ENCODE measurements at regions not wholly inside any gene's neighbourhood (a gene's known extent, or its start where the extent isn't known, plus 50 kb on each side); places are given as distances from the start of the nearest gene placed in this dataset.

GRCh38 chr15:62807539-62808130 lies 234.9 kb upstream of the TPM1 start:
- DNase-seq = no peak
- no peak overlapping the region for H3K4me3 ChIP-seq (ENCODE audit: low read length)
- H3K9me3 ChIP-seq (ENCODE audit: control insufficient read depth, low read depth, low read length) = no peaks in the 10 kb centered on the region
- H3K4me1 ChIP-seq (ENCODE audit: control insufficient read depth, insufficient read depth, low read length) = peaks cover 13% of the 10 kb centered on the region
- peaks cover 48% of the 10 kb centered on the region for H3K36me3 ChIP-seq (ENCODE audit: control insufficient read depth, insufficient read depth, low read length)
- H3K27me3 ChIP-seq (ENCODE audit: control insufficient read depth, insufficient read depth, low read length) = no peaks in the 10 kb centered on the region
- H3K27ac ChIP-seq (ENCODE audit: low read length) = no peak overlapping the region
- no CpG with 5 or more reads among the region's 11 CpGs for WGBS (ENCODE audit: insufficient coverage, low lambda C conversion rate)

- Histone ChIP-seq H3K4me3 (ENCODE audit: low read length) (no peak overlapping the region), H3K4me1 (ENCODE audit: control insufficient read depth, insufficient read depth, low read length) (peaks cover 17% of the 10 kb centered on the region), H3K36me3 (ENCODE audit: control insufficient read depth, insufficient read depth, low read length) (peaks cover 51% of the 10 kb centered on the region), H3K27me3 (ENCODE audit: control insufficient read depth, insufficient read depth, low read length) (no peaks in the 10 kb centered on the region), H3K9me3 (ENCODE audit: control insufficient read depth, low read depth, low read length) (no peaks in the 10 kb centered on the region), H3K27ac (ENCODE audit: low read length) (no peak overlapping the region)
- WGBS (ENCODE audit: insufficient coverage, low lambda C conversion rate) = no CpG with 5 or more reads among the region's 8 CpGs
- DNase-seq = no peak
Measured at GRCh38 chr15:62809115-62809967, 233.2 kb upstream of the TPM1 start.

GRCh38 chr15:62809968-62810260 lies 232.6 kb upstream of the TPM1 start:
- H3K27ac ChIP-seq (ENCODE audit: low read length) = no peak overlapping the region
- no peaks in the 10 kb centered on the region for H3K27me3 ChIP-seq (ENCODE audit: control insufficient read depth, insufficient read depth, low read length)
- WGBS (ENCODE audit: insufficient coverage, low lambda C conversion rate) = 100% methylated on average over 1 of the region's 8 CpGs
- H3K4me3 ChIP-seq (ENCODE audit: low read length) = no peak overlapping the region
- H3K36me3 ChIP-seq (ENCODE audit: control insufficient read depth, insufficient read depth, low read length) = peaks cover 46% of the 10 kb centered on the region
- peaks cover 21% of the 10 kb centered on the region for H3K4me1 ChIP-seq (ENCODE audit: control insufficient read depth, insufficient read depth, low read length)
- no peaks in the 10 kb centered on the region for H3K9me3 ChIP-seq (ENCODE audit: control insufficient read depth, low read depth, low read length)
- DNase-seq = no peak

DNA sequence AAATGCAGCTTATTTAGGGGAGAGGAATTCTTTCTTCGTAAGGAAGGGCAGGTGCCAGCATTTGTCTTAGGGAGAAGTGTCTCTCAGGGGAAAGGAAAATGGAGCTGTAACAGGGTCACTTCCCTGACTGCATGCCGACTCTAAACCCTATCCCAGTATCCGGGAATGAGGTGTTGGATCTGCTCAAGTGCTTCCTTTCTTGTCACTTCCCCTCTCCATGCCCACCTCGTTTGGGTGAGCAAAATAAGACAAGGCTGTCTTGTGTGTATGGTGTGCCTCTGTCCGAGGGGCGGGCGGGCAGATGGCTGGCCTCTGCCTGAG lies 230.1 kb upstream of the TPM1 start:
- no CpG with 5 or more reads among the region's 7 CpGs for WGBS (ENCODE audit: insufficient coverage, low lambda C conversion rate)
- Histone ChIP-seq H3K27me3 (ENCODE audit: control insufficient read depth, insufficient read depth, low read length) (no peaks in the 10 kb centered on the region), H3K4me3 (ENCODE audit: low read length) (no peak overlapping the region), H3K4me1 (ENCODE audit: control insufficient read depth, insufficient read depth, low read length) (peaks cover 33% of the 10 kb centered on the region), H3K36me3 (ENCODE audit: control insufficient read depth, insufficient read depth, low read length) (peaks cover 26% of the 10 kb centered on the region), H3K27ac (ENCODE audit: low read length) (peak overlapping the region; percentile 74), H3K9me3 (ENCODE audit: control insufficient read depth, low read depth, low read length) (no peaks in the 10 kb centered on the region)
- no peak for DNase-seq

DNA sequence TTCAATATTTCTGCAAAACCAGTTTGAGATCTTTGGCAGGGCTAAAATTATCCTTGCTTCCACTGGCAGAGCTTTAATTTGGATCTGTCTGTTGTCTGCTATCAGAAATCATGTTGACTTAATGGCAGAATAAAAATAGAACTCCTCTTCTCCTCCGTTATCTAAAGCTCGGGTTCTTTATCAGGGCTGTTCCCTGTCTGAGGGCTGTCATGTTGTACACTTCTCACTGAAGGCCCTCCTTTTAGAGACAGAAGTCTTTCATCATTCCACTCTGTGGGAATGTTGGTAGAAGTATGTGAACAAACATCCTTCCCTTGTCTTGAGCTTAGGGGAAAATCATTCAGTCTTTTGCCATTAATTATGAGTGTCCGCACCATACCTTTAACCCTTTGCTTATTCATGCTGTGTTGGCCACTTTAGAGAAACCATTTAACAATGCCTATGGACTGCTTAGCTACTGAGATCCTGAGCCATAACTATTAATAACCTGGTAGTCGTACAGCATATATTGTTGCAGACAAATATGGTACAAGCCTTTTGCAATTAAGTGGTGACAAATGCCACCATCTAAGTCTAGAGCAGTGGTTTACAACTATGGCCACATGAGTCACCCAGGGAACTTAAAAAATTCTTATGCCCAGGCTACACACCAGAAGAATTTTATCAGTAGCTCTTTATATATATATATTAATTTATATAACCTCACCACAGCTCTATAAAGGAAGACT lies 226.0 kb upstream of the TPM1 start:
- H3K4me3 ChIP-seq (ENCODE audit: low read length) = no peak overlapping the region
- peak overlapping the region; percentile 23 for H3K27ac ChIP-seq (ENCODE audit: low read length)
- H3K27me3 ChIP-seq (ENCODE audit: control insufficient read depth, insufficient read depth, low read length) = no peaks in the 10 kb centered on the region
- H3K36me3 ChIP-seq (ENCODE audit: control insufficient read depth, insufficient read depth, low read length) = peaks cover 25% of the 10 kb centered on the region
- WGBS (ENCODE audit: insufficient coverage, low lambda C conversion rate) = 17% methylated on average over 2 of the region's 4 CpGs
- DNase-seq = peak in 1 of 2 donors; percentile 26
- no peaks in the 10 kb centered on the region for H3K9me3 ChIP-seq (ENCODE audit: control insufficient read depth, low read depth, low read length)
- peaks cover 50% of the 10 kb centered on the region for H3K4me1 ChIP-seq (ENCODE audit: control insufficient read depth, insufficient read depth, low read length)

- H3K4me3 ChIP-seq (ENCODE audit: low read length) = no peak overlapping the region
- WGBS (ENCODE audit: insufficient coverage, low lambda C conversion rate) = no CpG with 5 or more reads among the region's 1 CpG
- H3K4me1 ChIP-seq (ENCODE audit: control insufficient read depth, insufficient read depth, low read length) = peaks cover 50% of the 10 kb centered on the region
- DNase-seq = no peak
- H3K27ac ChIP-seq (ENCODE audit: low read length) = no peak overlapping the region
- peaks cover 21% of the 10 kb centered on the region for H3K36me3 ChIP-seq (ENCODE audit: control insufficient read depth, insufficient read depth, low read length)
- no peaks in the 10 kb centered on the region for H3K27me3 ChIP-seq (ENCODE audit: control insufficient read depth, insufficient read depth, low read length)
- no peaks in the 10 kb centered on the region for H3K9me3 ChIP-seq (ENCODE audit: control insufficient read depth, low read depth, low read length)
Measured at GRCh38 chr15:62818691-62819090, 223.9 kb upstream of the TPM1 start.

DNA sequence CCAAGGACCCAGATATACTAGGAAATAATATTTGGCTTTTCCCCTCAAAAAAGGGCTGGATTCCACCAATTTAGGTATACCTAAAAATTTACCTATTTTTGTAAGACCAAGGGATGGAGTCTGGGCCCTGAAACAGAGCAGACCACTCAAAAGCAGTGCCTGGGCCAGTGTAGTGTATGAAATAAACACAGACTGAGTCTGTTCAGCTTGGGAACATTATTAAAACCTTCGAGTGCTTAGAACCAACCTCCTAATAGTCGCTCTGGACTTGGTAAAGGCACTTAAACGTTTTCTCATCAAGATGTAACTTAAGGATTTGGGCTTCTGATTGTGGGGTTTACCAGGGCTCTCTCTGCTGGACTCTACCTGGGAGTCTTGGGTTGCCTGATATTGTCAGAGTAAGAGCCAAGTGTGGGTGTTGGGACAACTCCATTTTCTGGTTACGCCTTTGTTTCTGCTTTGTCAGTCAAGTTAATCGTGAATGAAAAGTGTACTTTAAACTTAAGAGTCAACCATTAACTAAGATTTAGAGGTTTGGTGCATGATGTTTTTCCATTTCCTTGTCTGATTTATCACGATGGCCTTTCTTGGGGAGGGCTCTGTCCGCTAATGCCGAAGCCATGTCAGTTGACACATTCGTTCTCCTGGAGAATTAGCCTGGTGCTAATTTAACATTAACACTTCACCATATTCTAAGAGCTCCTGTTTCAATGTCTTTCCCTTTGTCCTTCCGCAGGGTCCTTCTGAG lies 221.0 kb upstream of the TPM1 start:
- Histone ChIP-seq H3K27me3 (ENCODE audit: control insufficient read depth, insufficient read depth, low read length) (no peaks in the 10 kb centered on the region), H3K9me3 (ENCODE audit: control insufficient read depth, low read depth, low read length) (no peaks in the 10 kb centered on the region), H3K4me3 (ENCODE audit: low read length) (no peak overlapping the region), H3K4me1 (ENCODE audit: control insufficient read depth, insufficient read depth, low read length) (peaks cover 54% of the 10 kb centered on the region), H3K36me3 (ENCODE audit: control insufficient read depth, insufficient read depth, low read length) (peaks cover 20% of the 10 kb centered on the region), H3K27ac (ENCODE audit: low read length) (peak overlapping the region; percentile 92)
- peak; percentile 68 to 93 for DNase-seq
- WGBS (ENCODE audit: insufficient coverage, low lambda C conversion rate) = 100% methylated on average over 1 of the region's 10 CpGs

DNA sequence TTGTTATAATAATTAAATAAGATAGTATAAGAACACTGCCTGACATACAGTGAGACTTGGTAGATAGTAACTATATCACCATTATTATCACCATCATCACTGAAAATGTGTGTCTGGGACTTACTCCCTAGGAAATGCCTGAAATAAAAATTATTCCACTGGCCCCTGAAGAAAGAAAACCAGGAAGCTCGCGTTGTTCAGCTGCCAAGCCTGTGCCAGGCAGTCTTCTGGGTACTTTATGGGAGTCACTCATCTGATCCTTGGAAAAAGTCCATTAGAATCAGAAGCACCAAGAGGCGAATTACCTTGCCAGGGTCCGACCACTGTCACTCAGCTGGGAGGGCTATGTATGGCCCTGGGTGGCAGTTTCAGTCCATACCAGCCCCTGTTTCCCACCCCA lies 220.3 kb upstream of the TPM1 start:
- peaks cover 23% of the 10 kb centered on the region for H3K36me3 ChIP-seq (ENCODE audit: control insufficient read depth, insufficient read depth, low read length)
- H3K9me3 ChIP-seq (ENCODE audit: control insufficient read depth, low read depth, low read length) = no peaks in the 10 kb centered on the region
- H3K4me1 ChIP-seq (ENCODE audit: control insufficient read depth, insufficient read depth, low read length) = peaks cover 52% of the 10 kb centered on the region
- H3K27me3 ChIP-seq (ENCODE audit: control insufficient read depth, insufficient read depth, low read length) = no peaks in the 10 kb centered on the region
- peak overlapping the region; percentile 92 for H3K27ac ChIP-seq (ENCODE audit: low read length)
- no CpG with 5 or more reads among the region's 4 CpGs for WGBS (ENCODE audit: insufficient coverage, low lambda C conversion rate)
- no peak for DNase-seq
- no peak overlapping the region for H3K4me3 ChIP-seq (ENCODE audit: low read length)

DNA sequence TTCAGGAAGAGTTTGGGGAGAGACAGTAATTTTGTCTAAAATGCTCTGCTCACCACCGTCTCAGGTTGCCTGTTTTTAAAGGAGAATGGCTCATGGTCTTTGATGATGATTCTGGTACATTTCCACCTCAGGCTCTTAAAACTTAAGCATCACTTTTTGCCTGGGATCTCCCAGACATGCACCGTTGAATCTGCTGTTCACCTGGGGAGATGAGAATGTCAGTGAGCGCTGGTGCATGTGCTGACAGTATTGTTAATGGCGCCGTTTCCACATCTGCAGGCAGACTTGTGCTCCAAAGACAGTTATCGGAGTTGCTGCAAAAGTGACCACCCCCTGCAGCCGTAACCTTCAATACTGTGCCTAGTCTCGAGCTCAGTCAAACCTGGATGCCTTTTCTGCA lies 219.0 kb upstream of the TPM1 start:
- DNase-seq = no peak
- no peak overlapping the region for H3K4me3 ChIP-seq (ENCODE audit: low read length)
- H3K36me3 ChIP-seq (ENCODE audit: control insufficient read depth, insufficient read depth, low read length) = peaks cover 21% of the 10 kb centered on the region
- H3K27me3 ChIP-seq (ENCODE audit: control insufficient read depth, insufficient read depth, low read length) = no peaks in the 10 kb centered on the region
- no CpG with 5 or more reads among the region's 8 CpGs for WGBS (ENCODE audit: insufficient coverage, low lambda C conversion rate)
- H3K4me1 ChIP-seq (ENCODE audit: control insufficient read depth, insufficient read depth, low read length) = peaks cover 52% of the 10 kb centered on the region
- H3K27ac ChIP-seq (ENCODE audit: low read length) = no peak overlapping the region
- no peaks in the 10 kb centered on the region for H3K9me3 ChIP-seq (ENCODE audit: control insufficient read depth, low read depth, low read length)
